GM19395 (cell line): ENCODE measurements at regions not wholly inside any gene's neighbourhood (a gene's known extent, or its start where the extent isn't known, plus 50 kb on each side); places are given as distances from the start of the nearest gene placed in this dataset.
"Not testable (repeated sequence)": the region's sequence is repeated elsewhere in the genome, so short reads cannot be mapped to it uniquely, and the experiment has no call there.

Experiments used
- ATAC-seq: cut with Tn5 transposase; IDR thresholded peaks from one replicate; pipeline ENCODE4 v1.9.1; 2021; ENCODE audit warnings: mild to moderate bottlenecking, moderate library complexity; ENCODE audit not compliant: unreplicated experiment

DNA sequence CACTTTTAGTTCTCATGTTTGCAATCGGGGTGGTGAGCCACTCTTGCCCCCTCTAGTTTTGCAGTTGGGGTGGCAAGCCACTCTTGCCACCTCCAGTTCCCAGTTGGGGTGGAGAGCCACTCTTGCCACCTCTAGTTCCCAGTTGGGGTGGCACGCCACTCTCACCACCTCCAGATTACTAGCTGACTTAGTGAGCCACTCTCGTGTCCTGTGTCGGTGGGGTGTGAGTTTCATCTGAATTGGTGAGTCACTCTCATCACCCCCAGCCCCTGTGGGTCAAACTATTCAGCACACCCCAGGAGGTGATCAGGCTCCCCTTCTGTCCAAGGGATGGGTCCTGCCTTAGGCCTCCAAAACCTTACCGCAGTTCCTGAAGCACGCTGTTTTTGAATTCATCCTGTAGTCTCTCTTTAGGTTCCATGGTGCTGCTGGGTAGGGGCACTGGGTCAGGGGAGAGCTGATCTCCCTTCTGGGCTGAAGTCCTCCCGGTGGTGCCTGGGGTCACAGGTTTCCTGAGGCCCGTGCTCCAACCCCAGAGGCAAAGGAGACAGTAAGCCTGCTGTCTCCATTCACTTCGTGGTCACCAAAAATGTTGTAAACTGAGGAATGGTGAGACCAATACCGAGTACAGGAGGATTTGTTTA lies 224.2 kb upstream of the SYNCRIP start:
- no peak for ATAC-seq

- ATAC-seq = no peak
Measured at GRCh38 chr6:85866370-85866730, 223.7 kb upstream of the SYNCRIP start.

- ATAC-seq = peak; percentile 83
Measured at GRCh38 chr6:85865420-85866369, 223.0 kb upstream of the SYNCRIP start.

- ATAC-seq = peak; percentile 14
Measured at GRCh38 chr6:85864453-85865401, 222.0 kb upstream of the SYNCRIP start.

GRCh38 chr6:85856235-85856634 lies 213.5 kb upstream of the SYNCRIP start:
- ATAC-seq = no peak

- not testable (repeated sequence) for ATAC-seq
Measured at GRCh38 chr6:85838351-85839119, 195.8 kb upstream of the SYNCRIP start.

DNA sequence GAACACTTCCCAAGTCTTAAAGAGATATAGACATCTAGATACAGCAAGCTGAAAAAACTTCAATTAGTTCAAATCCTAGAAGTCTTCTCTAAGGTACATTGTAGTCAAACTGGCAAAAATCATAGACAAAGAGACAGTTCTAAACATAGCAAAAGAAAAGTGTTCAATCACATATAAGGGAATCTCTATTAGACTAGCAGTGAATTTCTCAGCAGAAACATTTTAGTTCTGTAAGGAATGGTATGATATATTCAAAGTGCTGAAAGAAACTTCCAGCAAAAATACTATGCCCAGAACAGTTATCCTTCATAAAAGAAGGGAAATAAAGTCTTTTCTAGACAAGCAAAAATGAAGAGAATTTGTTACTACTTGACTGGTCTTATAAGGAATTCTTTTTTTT lies 186.3 kb upstream of the SYNCRIP start:
- no peak for ATAC-seq

- no peak for ATAC-seq
Measured at GRCh38 chr6:85826997-85827396, 184.3 kb upstream of the SYNCRIP start.

GRCh38 chr6:85824329-85824728 lies 181.6 kb upstream of the SYNCRIP start:
- ATAC-seq = no peak

DNA sequence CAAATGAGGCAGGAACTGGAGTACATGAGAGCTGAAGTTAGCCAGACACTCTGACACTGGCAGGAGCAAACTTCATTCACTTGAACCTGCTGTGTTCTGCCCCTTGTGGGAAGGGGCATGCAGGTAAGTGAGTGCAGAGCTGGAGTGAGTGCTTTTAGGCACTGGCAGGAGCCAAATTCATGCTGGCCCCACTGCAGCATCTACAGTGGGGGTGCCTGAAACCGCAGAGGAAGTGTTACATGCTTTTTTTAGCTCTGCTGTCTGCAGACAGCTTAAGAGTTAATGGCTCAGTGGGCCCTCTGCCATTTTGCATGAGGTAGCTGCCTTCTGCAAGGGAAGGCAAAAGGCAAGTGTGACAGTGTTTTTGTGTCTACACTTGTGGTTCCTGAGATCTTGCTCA lies 167.9 kb upstream of the SYNCRIP start:
- ATAC-seq = no peak

DNA sequence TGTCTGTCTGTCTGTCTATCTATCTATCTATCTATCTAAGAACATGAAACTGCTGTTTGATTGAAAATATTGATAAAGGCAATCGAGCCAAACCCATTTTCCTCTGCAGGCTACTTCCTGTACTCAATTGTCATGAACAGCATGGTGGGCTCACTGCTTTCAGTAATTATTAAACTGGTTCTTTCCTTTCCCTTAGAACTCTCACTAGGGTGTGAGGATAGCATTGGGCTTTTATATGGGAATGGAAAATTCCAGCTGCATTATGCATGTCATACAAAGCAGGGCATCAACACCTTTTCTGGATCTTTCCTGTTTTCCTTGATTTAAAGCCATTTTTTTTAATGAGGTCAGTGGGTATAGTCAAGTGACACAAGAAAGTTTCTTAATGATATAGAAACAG lies 161.0 kb upstream of the SYNCRIP start:
- ATAC-seq = no peak

DNA sequence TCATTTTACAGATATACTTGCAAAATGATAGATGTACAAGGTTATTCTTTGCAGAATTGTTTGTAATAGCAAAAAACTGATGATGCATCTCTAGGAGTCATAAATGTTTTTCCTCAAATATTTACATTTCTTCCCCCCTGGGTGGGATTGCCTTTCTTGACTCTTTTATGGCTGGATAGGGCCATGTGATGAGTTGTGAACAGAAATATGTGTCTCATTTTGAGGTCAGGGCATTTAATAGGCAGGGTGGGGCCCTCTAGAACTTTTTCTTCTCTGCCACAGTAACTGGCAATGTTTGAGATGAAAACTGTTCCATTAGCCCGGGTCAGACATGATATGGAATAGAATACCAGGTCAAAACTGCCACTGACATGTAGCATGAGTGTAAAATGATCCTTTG lies 159.5 kb upstream of the SYNCRIP start:
- no peak for ATAC-seq

DNA sequence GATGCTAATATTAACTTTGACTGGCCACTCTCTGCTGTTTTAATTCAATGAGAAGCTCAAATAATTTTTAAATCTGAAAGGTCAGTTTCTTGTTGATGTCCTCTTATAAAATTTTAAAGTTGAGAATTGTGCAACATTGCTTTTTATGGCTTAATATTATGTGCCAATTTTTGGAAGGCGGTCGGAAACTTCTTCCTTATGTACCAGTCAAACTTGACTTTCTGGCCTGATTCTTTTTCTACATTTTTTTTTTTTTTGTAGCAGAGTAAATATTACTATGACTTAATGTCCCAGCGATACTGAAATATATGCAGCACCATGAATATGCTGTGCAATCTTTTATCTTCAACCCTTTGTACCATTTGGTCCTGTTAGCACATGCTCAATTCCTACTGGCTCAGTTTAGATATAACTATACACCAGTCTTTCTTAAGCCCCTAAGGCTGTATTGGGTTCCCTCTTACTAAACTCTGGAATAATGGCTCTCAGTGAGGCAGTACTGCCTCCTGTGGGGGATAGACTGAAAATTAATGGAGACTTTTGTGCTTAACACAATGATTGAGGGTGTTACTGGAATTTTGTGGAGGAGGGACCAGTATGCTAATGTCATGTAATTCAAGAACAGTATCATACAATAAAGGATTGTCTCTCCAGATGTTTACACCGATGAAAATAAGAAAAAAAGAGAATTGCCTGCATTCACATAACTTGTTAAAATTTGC lies 156.4 kb upstream of the SYNCRIP start:
- no peak for ATAC-seq

DNA sequence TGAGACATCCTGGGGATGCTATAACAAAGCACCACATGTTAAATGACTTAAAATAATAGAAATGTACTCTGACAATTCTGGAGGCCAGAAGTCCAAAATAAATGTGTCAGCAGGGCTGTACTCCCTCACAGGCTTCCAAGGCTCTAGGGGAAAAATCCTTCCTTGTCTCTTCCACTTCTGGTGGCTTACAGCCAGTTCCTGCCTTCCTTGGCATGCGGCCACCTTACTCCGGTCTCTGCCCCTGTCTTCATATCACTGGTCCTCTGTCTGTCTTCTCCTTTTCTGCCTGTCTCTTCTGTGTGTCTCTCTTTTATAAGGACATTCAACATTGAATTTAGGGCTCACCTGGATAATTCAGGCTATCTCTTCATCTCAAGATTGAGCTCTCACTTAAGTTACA lies 155.3 kb upstream of the SYNCRIP start:
- ATAC-seq = no peak

DNA sequence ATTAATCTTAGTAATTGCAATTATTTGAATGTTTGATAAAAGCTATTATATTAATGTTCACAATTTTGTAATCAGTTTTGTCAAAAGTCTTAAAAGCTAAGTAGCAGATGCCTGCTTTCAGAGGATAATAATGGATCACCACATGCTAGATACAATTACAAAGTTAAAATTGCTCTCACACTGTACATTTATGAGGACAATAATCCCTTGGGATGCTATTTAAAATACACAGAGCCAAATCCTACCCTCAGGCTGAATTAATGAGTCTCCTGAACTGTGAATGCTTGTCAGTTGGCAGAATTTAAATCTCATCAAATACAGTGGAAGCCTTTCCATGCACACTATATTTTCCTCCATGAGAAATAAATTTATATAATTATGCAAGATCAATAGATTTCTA lies 153.3 kb upstream of the SYNCRIP start:
- ATAC-seq = no peak

DNA sequence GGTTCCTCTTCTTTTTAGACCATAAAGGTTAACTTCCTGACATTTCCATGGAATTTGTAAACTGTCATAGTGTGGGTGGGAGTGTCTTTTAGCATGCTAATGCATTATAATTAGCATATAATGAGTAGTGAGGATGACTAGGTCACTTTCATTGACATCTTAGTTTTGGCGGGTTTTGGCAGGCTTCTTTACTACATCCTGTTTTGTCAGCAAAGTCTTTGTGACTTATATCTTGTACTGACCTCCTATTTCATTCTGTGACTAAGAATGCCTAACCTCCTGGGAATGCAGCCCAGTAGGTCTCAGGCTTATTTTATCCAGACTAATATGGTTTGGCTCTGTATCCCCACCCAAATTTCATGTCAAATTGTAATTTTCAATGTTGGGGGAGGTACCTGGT lies 149.6 kb upstream of the SYNCRIP start:
- no peak for ATAC-seq

- ATAC-seq = no peak
Measured at GRCh38 chr6:85775883-85776282, 133.2 kb upstream of the SYNCRIP start.

DNA sequence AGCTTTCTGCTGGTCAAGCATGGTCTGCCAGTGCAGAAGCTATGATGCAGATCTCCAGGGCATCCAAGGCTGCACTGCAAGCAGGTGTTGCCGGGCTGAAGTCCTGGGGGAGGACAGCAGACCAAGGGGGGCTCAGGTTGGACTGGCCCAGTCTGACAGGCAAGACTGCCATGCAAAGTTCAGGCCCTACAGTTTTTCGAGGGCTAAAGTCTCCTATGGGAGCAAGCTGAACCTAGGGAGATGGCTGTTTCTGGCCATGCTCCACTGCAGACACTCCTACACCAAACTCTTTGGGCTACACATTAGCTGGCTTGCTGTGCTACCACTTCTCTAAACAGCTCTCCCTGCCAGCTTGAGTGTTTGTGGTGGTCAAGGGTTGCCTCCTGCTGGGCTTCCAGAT lies 130.0 kb upstream of the SYNCRIP start:
- no peak for ATAC-seq

GRCh38 chr6:85771925-85772430 lies 129.3 kb upstream of the SYNCRIP start:
- ATAC-seq = no peak

GRCh38 chr6:85771455-85771854 lies 128.8 kb upstream of the SYNCRIP start:
- ATAC-seq = no peak
